Naive thymus-derived CD4-positive, alpha-beta T cell (primary cell): ENCODE measurements at regions not wholly inside any gene's neighbourhood (a gene's known extent, or its start where the extent isn't known, plus 50 kb on each side); places are given as distances from the start of the nearest gene placed in this dataset.

Experiments
- ATAC-seq: fragments of 150-1000 bp; cut with Tn5 transposase; 2 replicates; pipeline ENCODE4 v1.10.0; 2021; ENCODE audit warnings: mild to moderate bottlenecking, moderate library complexity
- CTCF ChIA-PET: fragments of 350-600 bp; sonication (Branson Sonifier 250); formaldehyde crosslinking; loops from one replicate; lab custom pipeline; 2021; ENCODE audit warnings: antibody characterized with exemption; lab: Charles Lee
- POLR2A ChIA-PET: fragments of 350-600 bp; sonication (Branson Sonifier 250); formaldehyde crosslinking; loops from one replicate; lab custom pipeline; 2021; ENCODE audit warnings: antibody characterized with exemption, inconsistent platforms; lab: Charles Lee
- DNase-seq, 9 donors: peaks; one replicate each; pipeline versions ENCODE4 v3.0.0 to v3.0.0-alpha.2; 2020 to 2022; ENCODE audit warnings: mixed read lengths in 1 of 9
- H3K27ac ChIP-seq: one replicate; pipeline ENCODE4 v1.7.0; 2013; ENCODE audit warnings: mild to moderate bottlenecking, low read depth, low read length, moderate library complexity
- H3K27me3 ChIP-seq, 2 donors: one replicate each; pipeline ENCODE4 v1.7.0; 2013; ENCODE audit warnings: low read length in 2 of 2, mild to moderate bottlenecking in 2 of 2, moderate library complexity in 2 of 2; ENCODE audit not compliant: control insufficient read depth in 2 of 2, insufficient read depth in 2 of 2
- H3K36me3 ChIP-seq, 3 experiments: 1 replicate in 2 of 3; 2 replicates in 1 of 3; pipeline ENCODE4 v1.7.0; 2013; ENCODE audit warnings: low read length in 3 of 3, mild to moderate bottlenecking in 3 of 3, moderate library complexity in 1 of 3; ENCODE audit not compliant: insufficient read depth in 3 of 3, control insufficient read depth in 2 of 3
- H3K4me1 ChIP-seq, 2 donors: one replicate each; pipeline ENCODE4 v1.7.0; 2013; ENCODE audit warnings: low read length in 2 of 2, mild to moderate bottlenecking in 2 of 2, moderate library complexity in 1 of 2; ENCODE audit not compliant: control insufficient read depth in 2 of 2, insufficient read depth in 2 of 2
- H3K4me3 ChIP-seq: 2 replicates; pipeline ENCODE4 v1.7.0; 2013; ENCODE audit warnings: mild to moderate bottlenecking, low read length
- H3K9me3 ChIP-seq, 3 experiments: 1 replicate in 2 of 3; 2 replicates in 1 of 3; pipeline ENCODE4 v1.7.0; 2013; ENCODE audit warnings: low read length in 3 of 3; ENCODE audit not compliant: control insufficient read depth in 2 of 3
- H3K27ac Mint-ChIP-seq, 9 donors: one replicate each; pipeline ENCODE4 v1.8.0; 2020 to 2022; ENCODE audit warnings: mixed read lengths in 9 of 9, mild to moderate bottlenecking in 8 of 9, moderate library complexity in 5 of 9, inconsistent platforms in 2 of 9
- H3K27me3 Mint-ChIP-seq, 5 donors: one replicate each; pipeline ENCODE4 v1.8.0; 2021 to 2022; ENCODE audit warnings: mixed read lengths in 5 of 5, mild to moderate bottlenecking in 1 of 5
- H3K36me3 Mint-ChIP-seq, 5 donors: one replicate each; pipeline ENCODE4 v1.8.0; 2020 to 2022; ENCODE audit warnings: mixed read lengths in 5 of 5, mild to moderate bottlenecking in 3 of 5, inconsistent platforms in 1 of 5
- H3K4me1 Mint-ChIP-seq, 7 donors: one replicate each; pipeline ENCODE4 v1.8.0; 2020 to 2022; ENCODE audit warnings: mixed read lengths in 7 of 7, mild to moderate bottlenecking in 3 of 7, inconsistent platforms in 1 of 7
- H3K4me3 Mint-ChIP-seq, 10 donors: one replicate each; pipeline ENCODE4 v1.8.0; 2020 to 2022; ENCODE audit warnings: mild to moderate bottlenecking in 10 of 10, mixed read lengths in 10 of 10, moderate library complexity in 6 of 10, inconsistent platforms in 2 of 10
- H3K9me3 Mint-ChIP-seq, 11 donors: one replicate each; pipeline ENCODE4 v1.8.0; 2020 to 2022; ENCODE audit warnings: mixed read lengths in 11 of 11, mild to moderate bottlenecking in 4 of 11, inconsistent platforms in 1 of 11, moderate library complexity in 1 of 11
- intact Hi-C, 2 donors: fragments of 100-400 bp; cut with micrococcal nuclease; formaldehyde crosslinking; loops; one replicate each; pipeline ENCODE4 v1.15.1; 2023

DNA sequence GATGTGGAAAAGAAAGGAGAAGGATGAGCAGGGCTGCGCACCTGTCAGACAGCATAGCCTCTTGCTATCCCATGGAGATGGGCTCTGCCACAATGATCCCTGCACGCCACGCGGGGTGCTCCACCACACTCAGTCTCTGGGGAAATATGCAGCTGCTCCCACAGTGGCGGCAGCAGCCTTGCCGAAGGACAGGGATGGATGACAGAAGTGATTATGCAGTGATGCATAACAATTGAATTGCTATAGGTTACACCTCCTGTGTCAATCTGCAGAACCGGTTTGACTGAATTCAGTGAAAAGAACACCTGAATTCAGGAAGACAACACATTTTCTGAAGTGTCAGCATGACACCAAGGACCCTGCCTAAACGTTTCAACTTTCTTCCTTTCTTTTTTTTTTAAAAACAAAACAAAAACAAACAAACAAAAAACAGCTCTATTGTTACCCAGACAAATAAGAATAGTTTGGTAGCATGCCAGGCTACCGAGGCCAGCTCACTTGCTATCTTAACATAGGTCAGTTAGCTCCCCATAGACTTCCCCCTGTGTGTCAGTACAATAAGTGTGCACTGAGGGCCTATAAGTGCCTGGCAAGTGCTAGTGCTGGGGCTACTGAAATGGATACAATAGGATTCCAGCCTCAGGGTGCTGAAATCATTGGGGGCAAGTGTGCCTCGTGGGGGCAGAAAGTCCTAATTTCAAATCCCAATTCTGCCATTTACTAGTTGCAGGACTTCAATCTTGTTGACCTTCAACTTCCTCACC lies 127.6 kb upstream of the LMO4 start:
- Mint-ChIP-seq H3K36me3 (no peaks in the 10 kb centered on the region), H3K4me1 (peaks cover 5 to 11% (median 8%) of the 10 kb centered on the region in 7 donors), H3K9me3 (peaks cover 0 to 5% (median 0%) of the 10 kb centered on the region in 11 donors), H3K27ac (no peak overlapping the region), H3K27me3 (peaks cover 30 to 72% (median 40%) of the 10 kb centered on the region in 5 donors), H3K4me3 (no peak overlapping the region)
- Histone ChIP-seq H3K27ac (no peak overlapping the region), H3K4me1 (no peaks in the 10 kb centered on the region), H3K36me3 (no peaks in the 10 kb centered on the region), H3K27me3 (peaks cover 0 to 7% of the 10 kb centered on the region in 2 donors), H3K9me3 (no peaks in the 10 kb centered on the region), H3K4me3 (no peak overlapping the region)
- POLR2A ChIA-PET, result no interaction called here
- CTCF ChIA-PET, result no interaction called here
- DNase-seq (no peak), ATAC-seq (no peak)
- intact Hi-C loops, result no loop called here

DNA sequence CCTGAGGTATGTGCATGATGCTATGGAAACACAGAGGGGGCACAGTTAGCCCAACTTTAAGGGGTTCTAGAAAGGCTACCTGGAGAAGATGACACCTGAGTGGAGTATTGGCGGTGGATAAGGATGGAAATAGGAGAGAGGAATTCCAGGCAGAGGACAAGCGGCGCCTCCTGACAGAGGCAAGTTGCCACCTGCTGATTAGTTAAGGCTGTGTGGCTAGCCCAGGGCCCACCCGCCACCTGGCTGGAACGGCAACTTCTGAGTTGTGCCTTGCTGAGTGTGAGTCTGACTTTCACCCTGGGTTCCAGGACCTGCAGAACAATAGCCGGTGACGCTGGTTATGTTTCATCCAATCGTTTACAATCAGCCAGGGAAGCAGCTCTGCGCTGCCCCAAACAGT lies 126.9 kb upstream of the LMO4 start:
- no peak overlapping the region for H3K4me3 ChIP-seq
- intact Hi-C loops, result no loop called here
- ATAC-seq (no peak), DNase-seq (no peak)
- no peak overlapping the region for H3K27ac ChIP-seq
- Mint-ChIP-seq H3K27me3 (peaks cover 30 to 72% (median 40%) of the 10 kb centered on the region in 5 donors), H3K27ac (peak overlapping the region in 1 of 9 donors; percentile 37), H3K9me3 (peaks cover 0 to 3% (median 0%) of the 10 kb centered on the region in 11 donors), H3K4me3 (peak overlapping the region in 1 of 10 donors; percentile 15), H3K4me1 (peaks cover 5 to 11% (median 8%) of the 10 kb centered on the region in 7 donors), H3K36me3 (no peaks in the 10 kb centered on the region)
- no peaks in the 10 kb centered on the region for H3K9me3 ChIP-seq
- H3K27me3 ChIP-seq, result peaks cover 0 to 5% of the 10 kb centered on the region in 2 donors
- H3K4me1 ChIP-seq, result no peaks in the 10 kb centered on the region
- no peaks in the 10 kb centered on the region for H3K36me3 ChIP-seq
- CTCF ChIA-PET, result no interaction called here
- POLR2A ChIA-PET, result no interaction called here

DNA sequence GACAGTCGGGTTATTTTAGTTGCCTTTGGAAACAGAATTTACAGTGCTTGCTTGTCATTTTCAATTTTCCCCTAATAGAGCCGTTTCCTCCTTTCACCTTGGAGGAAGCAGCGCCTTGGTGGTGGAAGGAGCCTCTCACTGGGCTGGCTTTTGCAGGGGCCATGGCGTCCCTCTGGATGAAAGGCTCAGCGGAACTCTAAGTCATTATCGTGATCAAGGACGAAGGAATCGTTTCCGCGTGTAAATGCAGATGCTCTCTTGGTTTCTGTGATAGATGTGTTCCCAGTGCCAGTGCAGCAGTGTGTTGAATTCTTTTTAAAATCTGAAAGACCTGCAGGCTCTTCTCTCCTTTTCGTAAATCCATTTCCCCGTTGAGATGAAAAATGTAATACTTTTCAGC lies 126.2 kb upstream of the LMO4 start:
- Mint-ChIP-seq H3K4me3 (peak overlapping the region in 7 of 10 donors; percentile 1 to 47 (median 31)), H3K4me1 (peaks cover 5 to 11% (median 8%) of the 10 kb centered on the region in 7 donors), H3K36me3 (no peaks in the 10 kb centered on the region), H3K9me3 (peaks cover 0 to 3% (median 0%) of the 10 kb centered on the region in 11 donors), H3K27me3 (peaks cover 33 to 67% (median 46%) of the 10 kb centered on the region in 5 donors), H3K27ac (no peak overlapping the region)
- POLR2A ChIA-PET, result no interaction called here
- H3K36me3 ChIP-seq, result no peaks in the 10 kb centered on the region
- DNase-seq, result no peak
- CTCF ChIA-PET, result no interaction called here
- ATAC-seq, result no peak
- no peak overlapping the region for H3K4me3 ChIP-seq
- intact Hi-C loops, result no loop called here
- no peak overlapping the region for H3K27ac ChIP-seq
- no peaks in the 10 kb centered on the region for H3K4me1 ChIP-seq
- no peaks in the 10 kb centered on the region for H3K9me3 ChIP-seq
- peaks cover 0 to 3% of the 10 kb centered on the region in 2 donors for H3K27me3 ChIP-seq

DNA sequence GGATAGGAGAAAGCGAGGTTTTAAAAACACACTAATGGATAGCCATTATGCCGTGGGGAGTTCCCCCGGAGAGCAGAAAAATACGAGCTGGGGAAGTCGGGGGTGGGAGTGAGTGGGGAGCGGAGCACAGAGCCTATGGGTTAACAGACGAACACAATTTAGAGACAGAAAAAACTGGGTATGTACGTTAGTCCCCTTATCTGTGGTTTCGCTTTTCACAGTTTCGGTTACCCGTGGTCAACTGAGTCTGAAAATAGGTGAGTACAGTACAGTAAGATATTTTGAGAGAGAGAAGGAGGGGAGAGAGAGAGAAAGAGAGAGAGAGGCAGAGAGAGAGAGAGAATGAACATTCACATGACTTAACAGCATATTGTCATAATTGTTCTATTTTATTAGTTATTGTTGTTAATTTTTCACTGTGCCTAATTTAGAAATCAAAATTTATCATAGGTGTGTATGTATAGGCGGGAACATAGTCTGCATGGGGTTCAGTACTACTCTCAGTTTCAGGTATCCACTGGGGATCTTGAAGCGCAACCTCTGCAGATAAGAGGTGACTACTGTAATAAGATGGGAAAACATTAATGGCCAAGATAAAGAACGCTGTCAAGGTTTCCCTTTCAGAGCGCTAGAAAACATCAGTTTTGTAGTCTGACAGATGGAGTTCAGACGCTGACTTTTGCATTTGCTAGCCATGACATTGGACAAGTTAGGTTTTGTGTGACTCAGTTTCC lies 125.6 kb upstream of the LMO4 start:
- Mint-ChIP-seq H3K4me1 (peaks cover 5 to 11% (median 8%) of the 10 kb centered on the region in 7 donors), H3K36me3 (no peaks in the 10 kb centered on the region), H3K9me3 (peaks cover 0 to 3% (median 0%) of the 10 kb centered on the region in 11 donors), H3K27me3 (peaks cover 31 to 64% (median 47%) of the 10 kb centered on the region in 5 donors), H3K27ac (no peak overlapping the region), H3K4me3 (peak overlapping the region in 7 of 10 donors; percentile 1 to 47 (median 21))
- intact Hi-C loops, result no loop called here
- POLR2A ChIA-PET, result no interaction called here
- no peak overlapping the region for H3K27ac ChIP-seq
- H3K36me3 ChIP-seq, result no peaks in the 10 kb centered on the region
- no peaks in the 10 kb centered on the region for H3K4me1 ChIP-seq
- CTCF ChIA-PET, result interaction anchor here (0.6 kb wide), 1 partner anchor 653 kb away, joined by 3 read pairs; no protein-coding TSS in a partner anchor
- no peaks in the 10 kb centered on the region for H3K9me3 ChIP-seq
- peaks cover 0 to 3% of the 10 kb centered on the region in 2 donors for H3K27me3 ChIP-seq
- H3K4me3 ChIP-seq, result no peak overlapping the region
- no peak for DNase-seq
- ATAC-seq, result peak; percentile 29

DNA sequence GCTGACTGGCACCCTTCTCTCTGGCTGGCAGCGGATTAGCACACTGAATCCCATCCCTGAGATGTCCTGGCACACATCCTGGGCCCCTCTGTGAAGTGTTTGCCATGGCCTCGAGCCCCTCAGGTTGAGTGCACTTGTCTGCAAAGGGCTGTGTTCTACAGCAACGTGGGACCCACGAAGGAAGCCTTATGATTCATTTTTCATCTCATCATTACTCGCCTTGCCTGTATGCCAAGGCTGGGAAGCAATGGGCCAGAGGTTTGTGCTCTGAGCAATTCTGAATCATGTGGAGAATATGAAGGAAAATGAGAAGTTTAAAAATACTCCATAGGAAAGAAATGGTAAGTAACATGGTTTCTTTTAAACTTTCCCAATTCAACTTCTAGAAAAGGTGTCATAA lies 124.8 kb upstream of the LMO4 start:
- Mint-ChIP-seq H3K4me3 (no peak overlapping the region), H3K9me3 (peaks cover 0 to 5% (median 0%) of the 10 kb centered on the region in 11 donors), H3K4me1 (peaks cover 5 to 11% (median 8%) of the 10 kb centered on the region in 7 donors), H3K36me3 (no peaks in the 10 kb centered on the region), H3K27me3 (peaks cover 34 to 69% (median 42%) of the 10 kb centered on the region in 5 donors), H3K27ac (no peak overlapping the region)
- Histone ChIP-seq H3K4me1 (no peaks in the 10 kb centered on the region), H3K27me3 (no peaks in the 10 kb centered on the region), H3K9me3 (no peaks in the 10 kb centered on the region), H3K4me3 (no peak overlapping the region), H3K27ac (no peak overlapping the region), H3K36me3 (no peaks in the 10 kb centered on the region)
- DNase-seq, result no peak
- ChIA-PET CTCF (no interaction called here), POLR2A (no interaction called here)
- intact Hi-C loops, result no loop called here
- ATAC-seq, result no peak

DNA sequence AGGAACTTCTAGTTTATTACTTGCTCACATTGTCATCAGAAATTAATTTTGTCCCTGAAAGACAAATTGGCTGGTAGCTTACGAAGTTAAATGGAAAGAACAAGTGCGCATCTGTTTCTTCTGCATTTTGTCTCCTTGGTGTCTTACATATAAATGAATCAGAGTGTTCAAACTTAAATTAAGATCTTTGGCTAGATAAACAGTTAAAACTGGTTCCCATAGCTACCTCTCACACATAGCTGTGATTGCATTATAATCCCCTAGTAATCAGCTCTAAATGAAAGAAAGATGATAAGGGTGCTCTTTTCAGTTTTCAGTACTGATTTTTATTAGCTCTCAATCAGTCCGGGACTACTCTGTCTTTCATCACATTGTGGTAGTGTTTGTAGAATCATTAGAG lies 124.2 kb upstream of the LMO4 start:
- H3K4me3 ChIP-seq, result no peak overlapping the region
- Mint-ChIP-seq H3K27ac (no peak overlapping the region), H3K27me3 (peaks cover 34 to 71% (median 40%) of the 10 kb centered on the region in 5 donors), H3K4me1 (peaks cover 5 to 11% (median 8%) of the 10 kb centered on the region in 7 donors), H3K9me3 (peaks cover 0 to 5% (median 0%) of the 10 kb centered on the region in 11 donors), H3K4me3 (no peak overlapping the region), H3K36me3 (no peaks in the 10 kb centered on the region)
- ATAC-seq, result no peak
- no peak for DNase-seq
- H3K9me3 ChIP-seq, result no peaks in the 10 kb centered on the region
- no peak overlapping the region for H3K27ac ChIP-seq
- ChIA-PET POLR2A (no interaction called here), CTCF (no interaction called here)
- no peaks in the 10 kb centered on the region for H3K27me3 ChIP-seq
- H3K4me1 ChIP-seq, result no peaks in the 10 kb centered on the region
- H3K36me3 ChIP-seq, result no peaks in the 10 kb centered on the region
- intact Hi-C loops, result no loop called here
